WTC11 (cell line): ENCODE measurements at regions not wholly inside any gene's neighbourhood (a gene's known extent, or its start where the extent isn't known, plus 50 kb on each side); places are given as distances from the start of the nearest gene placed in this dataset.

ENCODE experiments used
- ATAC-seq: fragments of 200-7000 bp; cut with Tn5 transposase; 2 replicates; pipeline ENCODE4 v1.10.0; 2021; ENCODE audit warnings: mild to moderate bottlenecking, moderate library complexity
- CTCF ChIA-PET: fragments of 300-600 bp; sonication (Branson Sonifier 250); formaldehyde crosslinking; loops from one replicate; lab custom pipeline; 2021; ENCODE audit warnings: antibody characterized with exemption; lab: Charles Lee
- POLR2A ChIA-PET: fragments of 350-600 bp; sonication (Branson Sonifier 250); formaldehyde crosslinking; loops from one replicate; lab custom pipeline; 2021; ENCODE audit warnings: antibody characterized with exemption; lab: Charles Lee
- DNase-seq: peaks from one replicate; pipeline ENCODE4 v3.0.0; 2021; ENCODE audit warnings: low spot score
- H3K27ac Mint-ChIP-seq: 2 replicates; pipeline ENCODE4 v1.8.0; 2021; ENCODE audit warnings: mixed read lengths
- H3K27me3 Mint-ChIP-seq: 2 replicates; pipeline ENCODE4 v1.8.0; 2021; ENCODE audit warnings: low read depth, mild to moderate bottlenecking, moderate library complexity, mixed read lengths
- H3K36me3 Mint-ChIP-seq: 2 replicates; pipeline ENCODE4 v1.8.0; 2021; ENCODE audit warnings: mixed read lengths
- H3K4me1 Mint-ChIP-seq: 2 replicates; pipeline ENCODE4 v1.8.0; 2022; ENCODE audit warnings: mixed read lengths
- H3K4me3 Mint-ChIP-seq: 2 replicates; pipeline ENCODE4 v1.8.0; 2021; ENCODE audit warnings: mild to moderate bottlenecking, moderate library complexity, mixed read lengths
- H3K9me3 Mint-ChIP-seq: 2 replicates; pipeline ENCODE4 v1.8.0; 2021; ENCODE audit warnings: mixed read lengths
- CREB1 ChIP-seq: sonication (generic); formaldehyde crosslinking; IDR thresholded peaks from 2 replicates; pipeline ENCODE4 v1.8.0; 2023; ENCODE audit warnings: mild to moderate bottlenecking, missing genetic modification reagents
- ESRRA ChIP-seq: sonication (generic); formaldehyde crosslinking; IDR thresholded peaks from 2 replicates; pipeline ENCODE4 v1.8.1; 2022; ENCODE audit warnings: mild to moderate bottlenecking, missing genetic modification reagents, borderline replicate concordance
- GRHL2 ChIP-seq: fragments of 250-450 bp; sonication (Bioruptor Pico); IDR thresholded peaks from 2 replicates; pipeline ENCODE4 v1.8.0; 2022; ENCODE audit warnings: mild to moderate bottlenecking, moderate library complexity; ENCODE audit not compliant: insufficient replicate concordance, severe bottlenecking
- IRF2 ChIP-seq: sonication (generic); formaldehyde crosslinking; IDR thresholded peaks from 2 replicates; pipeline ENCODE4 v1.8.0; 2022; ENCODE audit warnings: low read depth, missing genetic modification reagents, borderline replicate concordance
- JAZF1 ChIP-seq: fragments of 250-450 bp; sonication (Bioruptor Pico); IDR thresholded peaks from 2 replicates; pipeline ENCODE4 v1.9.0; 2021; ENCODE audit warnings: moderate library complexity, mild to moderate bottlenecking, inconsistent platforms
- KAT7 ChIP-seq: sonication (generic); formaldehyde crosslinking; IDR thresholded peaks from 2 replicates; pipeline ENCODE4 v1.8.1; 2023; ENCODE audit warnings: missing genetic modification reagents, mild to moderate bottlenecking, borderline replicate concordance
- MXD4 ChIP-seq: fragments of 250-450 bp; sonication (Bioruptor Pico); IDR thresholded peaks from 2 replicates; pipeline ENCODE4 v1.8.0; 2021; ENCODE audit warnings: mild to moderate bottlenecking, moderate library complexity, borderline replicate concordance
- MYBL2 ChIP-seq: sonication (generic); formaldehyde crosslinking; IDR thresholded peaks from 2 replicates; pipeline ENCODE4 v1.8.1; 2023; ENCODE audit warnings: mild to moderate bottlenecking, moderate library complexity, missing genetic modification reagents
- NFYB ChIP-seq: sonication (generic); formaldehyde crosslinking; conservative IDR thresholded peaks from 2 replicates; pipeline ENCODE4 v1.8.0; 2022; ENCODE audit warnings: low read depth, missing genetic modification reagents
- NR1H2 ChIP-seq: sonication (generic); formaldehyde crosslinking; IDR thresholded peaks from 2 replicates; pipeline ENCODE4 v1.9.0; 2021; ENCODE audit warnings: mild to moderate bottlenecking, moderate library complexity, missing genetic modification reagents
- SMAD4 ChIP-seq: sonication (generic); formaldehyde crosslinking; IDR thresholded peaks from 2 replicates; pipeline ENCODE4 v1.8.0; 2022; ENCODE audit warnings: mild to moderate bottlenecking, missing genetic modification reagents
- SP1 ChIP-seq: sonication (generic); formaldehyde crosslinking; conservative IDR thresholded peaks from 2 replicates; pipeline ENCODE4 v1.8.1; 2022; ENCODE audit warnings: missing genetic modification reagents
- TEAD1 ChIP-seq: sonication (generic); formaldehyde crosslinking; IDR thresholded peaks from 2 replicates; pipeline ENCODE4 v1.8.0; 2022; ENCODE audit warnings: mild to moderate bottlenecking, missing genetic modification reagents
- ZBTB21 ChIP-seq: sonication (generic); formaldehyde crosslinking; IDR thresholded peaks from 2 replicates; pipeline ENCODE4 v1.8.1; 2023; ENCODE audit warnings: mild to moderate bottlenecking, missing genetic modification reagents, borderline replicate concordance
- ZNF138 ChIP-seq: sonication (generic); formaldehyde crosslinking; conservative IDR thresholded peaks from 2 replicates; pipeline ENCODE4 v1.8.1; 2022; ENCODE audit warnings: mild to moderate bottlenecking, moderate library complexity, missing genetic modification reagents
- ZNF416 ChIP-seq: fragments of 250-450 bp; sonication (Bioruptor Pico); IDR thresholded peaks from 2 replicates; pipeline ENCODE4 v1.9.0; 2021; ENCODE audit warnings: mild to moderate bottlenecking, inconsistent platforms
- TF ChIP-seq, protein P1 (sequence below): sonication (generic); formaldehyde crosslinking; IDR thresholded peaks from 2 replicates; pipeline ENCODE4 v1.8.1; 2022; ENCODE audit warnings: mild to moderate bottlenecking, moderate library complexity, missing genetic modification reagents
- TF ChIP-seq, protein P2 (sequence below): sonication (generic); formaldehyde crosslinking; IDR thresholded peaks from 2 replicates; pipeline ENCODE4 v1.8.1; 2023; ENCODE audit warnings: mild to moderate bottlenecking, moderate library complexity, missing genetic modification reagents
- TF ChIP-seq, protein P3 (sequence below): sonication (generic); formaldehyde crosslinking; IDR thresholded peaks from 2 replicates; pipeline ENCODE4 v1.8.1; 2023; ENCODE audit warnings: mild to moderate bottlenecking, missing genetic modification reagents
- TF ChIP-seq, protein P4 (sequence below): fragments of 250-450 bp; sonication (Bioruptor Pico); IDR thresholded peaks from 2 replicates; pipeline ENCODE4 v2.1.2; 2022; ENCODE audit warnings: mild to moderate bottlenecking, moderate library complexity
- TF ChIP-seq, protein P5 (sequence below): sonication (generic); formaldehyde crosslinking; IDR thresholded peaks from 2 replicates; pipeline ENCODE4 v1.8.1; 2023; ENCODE audit warnings: mild to moderate bottlenecking, missing genetic modification reagents, moderate library complexity
- TF ChIP-seq, protein P6 (sequence below): fragments of 250-450 bp; sonication (Bioruptor Pico); IDR thresholded peaks from 2 replicates; pipeline ENCODE4 v1.8.0; 2021; ENCODE audit warnings: mild to moderate bottlenecking
- TF ChIP-seq, protein P7 (sequence below): sonication (generic); formaldehyde crosslinking; IDR thresholded peaks from 2 replicates; pipeline ENCODE4 v1.8.0; 2022; ENCODE audit warnings: mild to moderate bottlenecking, missing genetic modification reagents

DNA sequence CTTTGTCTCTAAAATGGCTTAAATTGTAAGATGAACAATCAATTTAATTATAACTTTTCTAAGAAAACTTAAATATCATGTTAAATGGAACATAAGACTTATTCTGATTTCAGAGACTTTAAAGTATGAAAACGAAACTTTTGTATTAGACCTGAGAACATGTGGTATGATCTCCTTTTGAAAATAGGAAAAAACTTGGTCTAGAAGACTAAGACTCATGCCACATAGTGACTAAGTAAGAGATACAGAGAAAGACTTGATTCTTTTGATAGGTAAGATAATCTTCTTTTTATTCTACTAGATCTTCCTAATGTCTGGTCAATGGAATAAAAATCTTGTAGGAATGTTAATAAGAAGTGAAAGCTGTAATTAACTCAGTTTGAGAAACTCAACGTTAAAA, 326.3 kb upstream of the GRIA3 start:
- TF ChIP-seq KAT7 (CRISPR knock-in tag) (no peak), MYBL2 (CRISPR knock-in tag) (no peak), NFYB (CRISPR knock-in tag) (no peak), JAZF1 (no peak), SP1 (CRISPR knock-in tag) (no peak)

DNA sequence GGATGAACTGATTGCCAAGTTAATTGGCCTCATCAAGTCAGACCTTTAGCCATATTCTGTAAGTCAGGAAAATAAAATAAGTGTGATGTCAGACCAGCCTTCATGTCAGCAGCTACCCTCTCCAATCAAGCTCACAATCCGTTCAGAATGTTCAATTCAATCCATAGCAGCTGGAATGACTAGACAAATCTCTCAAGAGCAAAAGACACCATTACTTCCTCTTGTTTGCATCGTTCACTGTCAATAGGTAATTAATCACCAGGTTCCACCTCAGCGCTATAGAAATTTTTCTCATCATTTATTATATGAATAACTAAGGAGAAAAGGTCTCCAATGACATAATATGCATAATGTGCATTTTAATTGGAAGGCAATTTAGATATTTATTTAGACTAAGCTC, 321.0 kb upstream of the GRIA3 start:
- no peak overlapping the region for H3K27ac Mint-ChIP-seq
- TF ChIP-seq JAZF1 (no peak), TEAD1 (no peak), ESRRA (CRISPR knock-in tag) (no peak)
- TF ChIP-seq, all 79 proteins: peak for 0
- no peak for DNase-seq
- no peaks in the 10 kb centered on the region for H3K9me3 Mint-ChIP-seq
- H3K27me3 Mint-ChIP-seq = no peaks in the 10 kb centered on the region
- ATAC-seq = no peak
- ChIA-PET CTCF (no interaction called here), POLR2A (no interaction called here)
- H3K4me1 Mint-ChIP-seq = no peaks in the 10 kb centered on the region
- no peak overlapping the region for H3K4me3 Mint-ChIP-seq
- no peaks in the 10 kb centered on the region for H3K36me3 Mint-ChIP-seq

More for the DNA sequence above, 326.3 kb upstream of the GRIA3 start:
- Mint-ChIP-seq H3K27ac (no peak overlapping the region), H3K36me3 (no peaks in the 10 kb centered on the region), H3K9me3 (peaks cover 5% of the 10 kb centered on the region; the same call in 1 of the 2 replicates), H3K4me1 (no peaks in the 10 kb centered on the region), H3K4me3 (no peak overlapping the region), H3K27me3 (no peaks in the 10 kb centered on the region)
- no peak for DNase-seq
- no peak for ATAC-seq
- CTCF ChIA-PET = no interaction called here
- POLR2A ChIA-PET = no interaction called here

DNA sequence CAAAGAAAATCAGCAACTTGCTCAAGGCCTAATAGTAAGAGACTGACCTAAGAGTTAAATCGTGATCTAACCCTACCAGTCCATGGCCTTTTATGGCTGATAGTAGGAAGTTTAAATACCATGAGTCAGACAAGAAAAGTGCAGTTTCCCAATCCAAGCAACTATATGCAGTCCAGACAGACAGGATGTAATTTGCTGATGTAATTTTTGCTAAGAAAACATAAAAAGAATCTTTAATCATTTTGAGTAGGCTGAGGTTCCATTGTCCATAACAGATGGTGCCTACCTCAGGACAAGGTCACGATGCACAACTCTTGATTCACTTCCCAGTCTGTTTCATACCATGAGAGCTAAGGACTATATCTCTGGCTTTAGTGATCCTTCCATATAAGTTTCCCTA, 317.5 kb upstream of the GRIA3 start:
- no peak overlapping the region for H3K27ac Mint-ChIP-seq
- H3K9me3 Mint-ChIP-seq = no peaks in the 10 kb centered on the region
- H3K27me3 Mint-ChIP-seq = no peaks in the 10 kb centered on the region
- ChIA-PET CTCF (no interaction called here), POLR2A (no interaction called here)
- H3K36me3 Mint-ChIP-seq = no peaks in the 10 kb centered on the region
- H3K4me1 Mint-ChIP-seq = no peaks in the 10 kb centered on the region
- DNase-seq (no peak), ATAC-seq (no peak)
- TF ChIP-seq, protein P1, sequence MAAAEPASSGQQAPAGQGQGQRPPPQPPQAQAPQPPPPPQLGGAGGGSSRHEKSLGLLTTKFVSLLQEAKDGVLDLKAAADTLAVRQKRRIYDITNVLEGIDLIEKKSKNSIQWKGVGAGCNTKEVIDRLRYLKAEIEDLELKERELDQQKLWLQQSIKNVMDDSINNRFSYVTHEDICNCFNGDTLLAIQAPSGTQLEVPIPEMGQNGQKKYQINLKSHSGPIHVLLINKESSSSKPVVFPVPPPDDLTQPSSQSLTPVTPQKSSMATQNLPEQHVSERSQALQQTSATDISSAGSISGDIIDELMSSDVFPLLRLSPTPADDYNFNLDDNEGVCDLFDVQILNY (CRISPR knock-in tag) = no peak
- TF ChIP-seq, protein P2, sequence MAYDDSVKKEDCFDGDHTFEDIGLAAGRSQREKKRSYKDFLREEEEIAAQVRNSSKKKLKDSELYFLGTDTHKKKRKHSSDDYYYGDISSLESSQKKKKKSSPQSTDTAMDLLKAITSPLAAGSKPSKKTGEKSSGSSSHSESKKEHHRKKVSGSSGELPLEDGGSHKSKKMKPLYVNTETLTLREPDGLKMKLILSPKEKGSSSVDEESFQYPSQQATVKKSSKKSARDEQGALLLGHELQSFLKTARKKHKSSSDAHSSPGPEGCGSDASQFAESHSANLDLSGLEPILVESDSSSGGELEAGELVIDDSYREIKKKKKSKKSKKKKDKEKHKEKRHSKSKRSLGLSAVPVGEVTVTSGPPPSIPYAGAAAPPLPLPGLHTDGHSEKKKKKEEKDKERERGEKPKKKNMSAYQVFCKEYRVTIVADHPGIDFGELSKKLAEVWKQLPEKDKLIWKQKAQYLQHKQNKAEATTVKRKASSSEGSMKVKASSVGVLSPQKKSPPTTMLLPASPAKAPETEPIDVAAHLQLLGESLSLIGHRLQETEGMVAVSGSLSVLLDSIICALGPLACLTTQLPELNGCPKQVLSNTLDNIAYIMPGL (CRISPR knock-in tag) = no peak
- no peak for TF ChIP-seq MXD4 (CRISPR knock-in tag)
- TF ChIP-seq, protein P3, sequence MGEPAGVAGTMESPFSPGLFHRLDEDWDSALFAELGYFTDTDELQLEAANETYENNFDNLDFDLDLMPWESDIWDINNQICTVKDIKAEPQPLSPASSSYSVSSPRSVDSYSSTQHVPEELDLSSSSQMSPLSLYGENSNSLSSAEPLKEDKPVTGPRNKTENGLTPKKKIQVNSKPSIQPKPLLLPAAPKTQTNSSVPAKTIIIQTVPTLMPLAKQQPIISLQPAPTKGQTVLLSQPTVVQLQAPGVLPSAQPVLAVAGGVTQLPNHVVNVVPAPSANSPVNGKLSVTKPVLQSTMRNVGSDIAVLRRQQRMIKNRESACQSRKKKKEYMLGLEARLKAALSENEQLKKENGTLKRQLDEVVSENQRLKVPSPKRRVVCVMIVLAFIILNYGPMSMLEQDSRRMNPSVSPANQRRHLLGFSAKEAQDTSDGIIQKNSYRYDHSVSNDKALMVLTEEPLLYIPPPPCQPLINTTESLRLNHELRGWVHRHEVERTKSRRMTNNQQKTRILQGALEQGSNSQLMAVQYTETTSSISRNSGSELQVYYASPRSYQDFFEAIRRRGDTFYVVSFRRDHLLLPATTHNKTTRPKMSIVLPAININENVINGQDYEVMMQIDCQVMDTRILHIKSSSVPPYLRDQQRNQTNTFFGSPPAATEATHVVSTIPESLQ = no peak
- TF ChIP-seq GRHL2 = no peak
- TF ChIP-seq ZNF138 (CRISPR knock-in tag) = no peak
- TF ChIP-seq, protein P4, sequence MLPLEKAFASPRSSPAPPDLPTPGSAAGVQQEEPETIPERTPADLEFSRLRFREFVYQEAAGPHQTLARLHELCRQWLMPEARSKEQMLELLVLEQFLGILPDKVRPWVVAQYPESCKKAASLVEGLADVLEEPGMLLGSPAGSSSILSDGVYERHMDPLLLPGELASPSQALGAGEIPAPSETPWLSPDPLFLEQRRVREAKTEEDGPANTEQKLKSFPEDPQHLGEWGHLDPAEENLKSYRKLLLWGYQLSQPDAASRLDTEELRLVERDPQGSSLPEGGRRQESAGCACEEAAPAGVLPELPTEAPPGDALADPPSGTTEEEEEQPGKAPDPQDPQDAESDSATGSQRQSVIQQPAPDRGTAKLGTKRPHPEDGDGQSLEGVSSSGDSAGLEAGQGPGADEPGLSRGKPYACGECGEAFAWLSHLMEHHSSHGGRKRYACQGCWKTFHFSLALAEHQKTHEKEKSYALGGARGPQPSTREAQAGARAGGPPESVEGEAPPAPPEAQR (CRISPR knock-in tag) = no peak
- no peak for TF ChIP-seq ZNF416
- no peak for TF ChIP-seq CREB1 (CRISPR knock-in tag)
- TF ChIP-seq SMAD4 (CRISPR knock-in tag) = no peak
- TF ChIP-seq, protein P5, sequence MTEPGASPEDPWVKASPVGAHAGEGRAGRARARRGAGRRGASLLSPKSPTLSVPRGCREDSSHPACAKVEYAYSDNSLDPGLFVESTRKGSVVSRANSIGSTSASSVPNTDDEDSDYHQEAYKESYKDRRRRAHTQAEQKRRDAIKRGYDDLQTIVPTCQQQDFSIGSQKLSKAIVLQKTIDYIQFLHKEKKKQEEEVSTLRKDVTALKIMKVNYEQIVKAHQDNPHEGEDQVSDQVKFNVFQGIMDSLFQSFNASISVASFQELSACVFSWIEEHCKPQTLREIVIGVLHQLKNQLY (CRISPR knock-in tag) = no peak
- TF ChIP-seq, protein P6, sequence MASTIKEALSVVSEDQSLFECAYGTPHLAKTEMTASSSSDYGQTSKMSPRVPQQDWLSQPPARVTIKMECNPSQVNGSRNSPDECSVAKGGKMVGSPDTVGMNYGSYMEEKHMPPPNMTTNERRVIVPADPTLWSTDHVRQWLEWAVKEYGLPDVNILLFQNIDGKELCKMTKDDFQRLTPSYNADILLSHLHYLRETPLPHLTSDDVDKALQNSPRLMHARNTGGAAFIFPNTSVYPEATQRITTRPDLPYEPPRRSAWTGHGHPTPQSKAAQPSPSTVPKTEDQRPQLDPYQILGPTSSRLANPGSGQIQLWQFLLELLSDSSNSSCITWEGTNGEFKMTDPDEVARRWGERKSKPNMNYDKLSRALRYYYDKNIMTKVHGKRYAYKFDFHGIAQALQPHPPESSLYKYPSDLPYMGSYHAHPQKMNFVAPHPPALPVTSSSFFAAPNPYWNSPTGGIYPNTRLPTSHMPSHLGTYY (CRISPR knock-in tag) = no peak
- TF ChIP-seq NR1H2 = no peak
- TF ChIP-seq, protein P7, sequence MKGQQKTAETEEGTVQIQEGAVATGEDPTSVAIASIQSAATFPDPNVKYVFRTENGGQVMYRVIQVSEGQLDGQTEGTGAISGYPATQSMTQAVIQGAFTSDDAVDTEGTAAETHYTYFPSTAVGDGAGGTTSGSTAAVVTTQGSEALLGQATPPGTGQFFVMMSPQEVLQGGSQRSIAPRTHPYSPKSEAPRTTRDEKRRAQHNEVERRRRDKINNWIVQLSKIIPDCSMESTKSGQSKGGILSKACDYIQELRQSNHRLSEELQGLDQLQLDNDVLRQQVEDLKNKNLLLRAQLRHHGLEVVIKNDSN = no peak
- TF ChIP-seq ZBTB21 = no peak
- TF ChIP-seq IRF2 (CRISPR knock-in tag) = no peak
- no peak overlapping the region for H3K4me3 Mint-ChIP-seq
